Esophagus muscularis mucosa (tissue), 4 donors: ENCODE measurements at regions not wholly inside any gene's neighbourhood (a gene's known extent, or its start where the extent isn't known, plus 50 kb on each side); places are given as distances from the start of the nearest gene placed in this dataset.
"Not testable (repeated sequence)": the region's sequence is repeated elsewhere in the genome, so short reads cannot be mapped to it uniquely, and the experiment has no call there.

ENCODE experiments used
- CTCF ChIP-seq, 3 experiments: fragments of 200-600 bp in 2 of 3; fragments of 450-650 bp in 1 of 3; sonication (generic) in 2 of 3; IDR thresholded peaks; one replicate each; pipeline ENCODE4 v1.5.1; 2017 to 2019; ENCODE audit warnings: antibody characterized with exemption in 3 of 3, mild to moderate bottlenecking in 2 of 3, moderate library complexity in 1 of 3
- EP300 ChIP-seq: sonication (generic); formaldehyde crosslinking; IDR thresholded peaks from one replicate; pipeline ENCODE4 v1.6.1; 2017; ENCODE audit warnings: antibody characterized with exemption
- POLR2AphosphoS5 ChIP-seq, 2 donors: sonication (generic); formaldehyde crosslinking; IDR thresholded peaks; one replicate each; pipeline ENCODE4 v1.6.1; 2017; ENCODE audit warnings: antibody characterized with exemption in 2 of 2

DNA sequence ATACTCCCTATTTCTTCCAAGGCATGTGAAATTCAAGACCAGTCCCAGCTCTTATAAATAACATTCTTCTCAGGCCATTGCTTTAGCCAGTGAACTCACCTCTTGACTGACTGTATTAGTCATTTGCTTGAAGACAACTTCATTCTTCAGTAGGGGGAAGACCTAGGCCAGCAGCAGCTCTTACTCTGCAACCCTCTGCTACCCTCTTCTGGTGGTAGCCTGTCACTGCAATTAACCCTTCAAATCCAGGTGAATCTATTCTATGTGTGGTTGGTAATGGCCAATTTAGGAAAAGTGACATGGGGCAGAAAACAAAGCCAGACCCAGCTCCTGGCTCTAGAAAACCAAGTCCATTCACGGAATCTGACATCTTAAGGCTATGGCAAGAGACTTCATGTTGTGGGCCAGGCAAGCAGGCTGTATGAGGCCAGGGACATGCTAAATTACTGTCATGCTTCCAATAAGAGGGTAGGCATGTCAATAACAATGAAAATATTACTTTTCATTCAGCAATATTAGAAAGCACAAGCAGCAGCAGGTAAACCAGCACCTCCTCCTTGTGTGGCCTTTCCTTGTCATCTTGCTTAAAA is 317.9 kb upstream of the FOLH1 start:
- TF ChIP-seq CTCF (IDR thresholded peaks at IDR 0.05): peak in 2 of 3 experiments; percentile 32 to 46
- not testable (repeated sequence) for TF ChIP-seq POLR2AphosphoS5 (IDR thresholded peaks at IDR 0.05); EP300
